D341Med (cell line): ENCODE measurements at regions not wholly inside any gene's neighbourhood (a gene's known extent, or its start where the extent isn't known, plus 50 kb on each side); places are given as distances from the start of the nearest gene placed in this dataset.
"Not testable (repeated sequence)": the region's sequence is repeated elsewhere in the genome, so short reads cannot be mapped to it uniquely, and the experiment has no call there.

Experiments
- DNase-seq: peaks from one replicate; pipeline ENCODE4 v3.0.0; 2012; ENCODE audit warnings: low spot score

GRCh38 chr6:116982401-116982800 lies 105.4 kb downstream of the RFX6 start:
- DNase-seq = no peak

- no peak for DNase-seq
These were observed 106.3 kb downstream of the RFX6 start for GRCh38 chr6:116983375-116983774.

- DNase-seq = no peak
These were observed 109.8 kb downstream of the RFX6 start for GRCh38 chr6:116986819-116987218.

GRCh38 chr6:116990679-116991078 lies 113.6 kb downstream of the RFX6 start:
- DNase-seq = no peak

GRCh38 chr6:116992546-116992945 lies 115.5 kb downstream of the RFX6 start:
- DNase-seq = no peak

- no peak for DNase-seq
These were observed 117.4 kb downstream of the RFX6 start for GRCh38 chr6:116994447-116994846.

- no peak for DNase-seq
These were observed 119.8 kb downstream of the RFX6 start for GRCh38 chr6:116996842-116997241.

- no peak for DNase-seq
These were observed 120.5 kb downstream of the RFX6 start for GRCh38 chr6:116997496-116997895.

- DNase-seq = peak; percentile 20
These were observed 130.6 kb downstream of the RFX6 start for GRCh38 chr6:117007659-117008058.

GRCh38 chr6:117008618-117009017 lies 131.6 kb downstream of the RFX6 start:
- DNase-seq = no peak

- not testable (repeated sequence) for DNase-seq
These were observed 137.8 kb downstream of the RFX6 start for GRCh38 chr6:117014641-117015473.

- not testable (repeated sequence) for DNase-seq
These were observed 138.4 kb downstream of the RFX6 start for GRCh38 chr6:117015474-117015804.

- DNase-seq = no peak
These were observed 141.7 kb downstream of the RFX6 start for GRCh38 chr6:117018771-117019170.

- no peak for DNase-seq
These were observed 145.7 kb downstream of the RFX6 start for GRCh38 chr6:117022774-117023173.

GRCh38 chr6:117025310-117025709 lies 148.3 kb downstream of the RFX6 start:
- DNase-seq = no peak

- no peak for DNase-seq
These were observed 151.2 kb downstream of the RFX6 start for GRCh38 chr6:117028256-117028655.

- DNase-seq = no peak
These were observed 157.5 kb downstream of the RFX6 start for GRCh38 chr6:117034547-117034946.

GRCh38 chr6:117034971-117035370 lies 157.9 kb downstream of the RFX6 start:
- DNase-seq = no peak

- no peak for DNase-seq
These were observed 173.3 kb downstream of the RFX6 start for GRCh38 chr6:117050301-117050700.

GRCh38 chr6:117072134-117072533 lies 193.2 kb upstream of the VGLL2 start:
- DNase-seq = peak; percentile 30

- DNase-seq = no peak
These were observed 192.6 kb upstream of the VGLL2 start for GRCh38 chr6:117072781-117073180.

GRCh38 chr6:117074672-117075071 lies 190.7 kb upstream of the VGLL2 start:
- no peak for DNase-seq

- DNase-seq = no peak
These were observed 190.1 kb upstream of the VGLL2 start for GRCh38 chr6:117075218-117075617.

- DNase-seq = no peak
These were observed 189.3 kb upstream of the VGLL2 start for GRCh38 chr6:117076076-117076475.
